ENCODE measurements at regions not wholly inside any gene's neighbourhood (a gene's known extent, or its start where the extent isn't known, plus 50 kb on each side); places are given as distances from the start of the nearest gene placed in this dataset.

DNA sequence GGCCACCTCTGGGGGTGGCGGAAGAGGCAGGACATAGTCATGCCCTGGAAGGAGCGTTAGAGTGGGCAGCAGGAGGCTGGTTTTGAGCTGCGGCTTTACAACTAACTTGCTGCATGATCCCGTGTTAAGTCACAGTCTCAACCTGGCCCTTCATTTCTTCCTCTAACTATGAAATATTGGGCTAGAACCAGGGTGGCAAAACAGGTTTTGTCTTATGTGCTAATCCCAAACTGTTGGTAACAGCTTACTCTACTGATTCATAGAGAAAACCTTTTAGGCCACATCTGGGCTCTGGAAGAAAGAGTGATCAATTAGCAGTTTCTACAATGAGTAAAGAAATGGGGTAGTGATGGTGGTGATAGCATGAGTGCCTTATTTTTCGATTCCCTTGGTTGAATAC is 74.1 kb upstream of the CLINT1 start:
- TF ChIP-seq CTCF (IDR thresholded peaks at IDR 0.05): no peak
- no peak for TF ChIP-seq POLR2A (IDR thresholded peaks at IDR 0.05)

Measured in adrenal gland (tissue), 5 donors.